GM21825 (cell line): ENCODE measurements at regions not wholly inside any gene's neighbourhood (a gene's known extent, or its start where the extent isn't known, plus 50 kb on each side); places are given as distances from the start of the nearest gene placed in this dataset.
"Not testable (repeated sequence)": the region's sequence is repeated elsewhere in the genome, so short reads cannot be mapped to it uniquely, and the experiment has no call there.

Experiments used
- ATAC-seq: cut with Tn5 transposase; IDR thresholded peaks from one replicate; pipeline ENCODE4 v1.9.1; 2021; ENCODE audit warnings: mild to moderate bottlenecking, moderate library complexity; ENCODE audit not compliant: unreplicated experiment

DNA sequence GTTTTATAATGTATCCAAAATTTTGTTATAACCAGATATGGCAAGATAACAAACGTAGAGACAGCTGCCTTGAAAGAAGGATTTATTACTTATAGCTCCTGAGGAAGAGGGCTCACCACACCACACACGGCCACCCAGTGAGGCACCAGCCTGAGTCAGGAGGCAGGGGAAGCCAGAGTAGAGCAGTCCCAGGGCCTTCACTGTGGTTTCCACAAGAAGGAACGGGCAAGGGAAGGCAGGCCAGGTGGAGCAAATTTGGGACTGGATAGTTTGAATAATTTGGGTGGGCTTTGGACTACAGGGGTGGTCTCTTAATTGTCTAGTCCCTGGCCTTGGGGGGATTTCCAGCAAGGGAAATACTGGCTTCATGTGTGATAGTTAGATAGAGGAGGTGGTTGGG, 72.5 kb downstream of the RRAGC start:
- no peak for ATAC-seq

DNA sequence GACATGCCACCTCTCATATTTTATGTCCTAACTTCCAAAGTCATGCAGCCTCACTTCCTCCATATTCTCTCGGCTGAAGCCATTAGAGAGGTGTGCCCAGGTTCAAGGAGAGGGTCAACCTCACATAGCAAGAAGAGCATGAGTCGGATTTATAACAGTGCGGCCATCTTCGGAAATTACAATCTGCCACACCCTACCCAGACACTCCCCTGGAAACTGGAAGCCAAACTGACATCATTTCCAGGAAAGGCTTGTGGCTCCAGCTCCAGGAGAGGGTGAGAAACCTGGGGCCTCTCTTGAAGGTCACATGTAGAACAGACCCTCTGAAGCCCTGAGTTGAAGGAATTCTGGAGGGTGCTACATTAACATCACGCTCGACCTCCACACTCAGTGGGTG, 73.5 kb downstream of the RRAGC start:
- ATAC-seq = no peak

- no peak for ATAC-seq
These were observed 74.1 kb downstream of the RRAGC start for GRCh38 chr1:38785285-38786039.

DNA sequence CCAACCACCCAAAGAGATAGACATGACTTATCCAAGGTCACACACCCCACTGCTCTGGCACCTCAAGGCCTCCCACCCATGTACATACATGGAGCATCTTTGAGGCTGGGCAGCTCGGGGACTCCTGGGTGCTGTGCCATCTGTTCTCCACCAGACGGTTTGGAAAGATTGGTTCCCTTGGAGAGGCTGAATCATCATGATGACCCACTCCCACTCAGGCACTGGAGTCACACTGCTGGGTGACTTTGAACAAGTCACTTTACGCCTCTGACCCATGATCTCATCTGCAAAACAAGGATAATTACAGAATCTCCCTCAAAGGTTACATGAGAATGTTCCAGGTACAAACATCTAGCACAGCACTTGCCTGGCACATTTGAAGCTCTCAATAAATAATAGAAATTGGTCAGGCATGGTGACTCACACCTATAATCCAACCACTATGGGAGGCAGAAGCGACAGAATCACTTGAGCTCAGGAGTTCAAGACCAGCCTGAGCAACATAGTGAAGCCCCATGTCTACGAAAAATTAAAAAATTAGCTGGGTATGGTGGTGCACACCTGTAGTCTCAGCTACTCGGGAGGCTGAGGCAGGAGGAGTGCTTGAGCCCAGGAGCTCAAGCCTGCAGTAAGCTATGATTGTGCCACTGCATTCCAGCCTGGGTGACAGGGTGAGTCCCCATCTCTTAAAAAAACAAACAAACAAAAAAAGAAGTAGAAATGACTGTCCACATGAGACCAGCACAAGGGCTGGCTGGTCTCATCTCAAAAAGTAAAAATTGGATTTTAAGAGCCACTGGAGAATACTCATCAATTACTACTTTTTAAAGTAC, 74.9 kb downstream of the RRAGC start:
- no peak for ATAC-seq

DNA sequence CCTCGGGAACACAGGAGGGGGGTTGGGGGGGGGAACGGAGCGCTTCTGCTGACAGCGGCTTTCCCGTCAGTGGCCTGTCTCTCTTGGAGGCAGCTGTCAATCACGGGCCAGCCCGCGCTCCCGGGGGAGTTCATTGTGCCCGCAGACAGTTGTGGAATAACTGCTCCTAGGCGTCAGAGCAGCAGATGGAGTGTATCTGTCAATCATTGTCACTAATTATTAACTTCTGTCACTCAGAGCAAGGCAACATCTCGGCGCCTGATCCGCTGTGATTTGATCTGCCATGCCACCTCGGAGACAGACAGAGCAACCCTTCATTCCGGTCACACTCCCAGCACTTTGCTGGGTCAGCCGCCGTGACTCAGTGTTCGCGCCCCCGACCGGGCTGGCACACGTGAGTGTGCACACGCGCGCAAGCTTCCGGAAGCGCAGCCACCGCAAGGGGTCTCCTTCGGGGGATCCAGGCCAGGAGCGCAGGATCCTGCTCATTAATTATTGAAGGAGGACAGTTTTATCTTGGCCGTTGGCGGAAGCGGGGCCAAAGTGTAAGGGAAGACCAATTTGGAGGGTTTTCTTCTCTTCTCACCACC, 75.8 kb downstream of the RRAGC start:
- ATAC-seq = no peak

DNA sequence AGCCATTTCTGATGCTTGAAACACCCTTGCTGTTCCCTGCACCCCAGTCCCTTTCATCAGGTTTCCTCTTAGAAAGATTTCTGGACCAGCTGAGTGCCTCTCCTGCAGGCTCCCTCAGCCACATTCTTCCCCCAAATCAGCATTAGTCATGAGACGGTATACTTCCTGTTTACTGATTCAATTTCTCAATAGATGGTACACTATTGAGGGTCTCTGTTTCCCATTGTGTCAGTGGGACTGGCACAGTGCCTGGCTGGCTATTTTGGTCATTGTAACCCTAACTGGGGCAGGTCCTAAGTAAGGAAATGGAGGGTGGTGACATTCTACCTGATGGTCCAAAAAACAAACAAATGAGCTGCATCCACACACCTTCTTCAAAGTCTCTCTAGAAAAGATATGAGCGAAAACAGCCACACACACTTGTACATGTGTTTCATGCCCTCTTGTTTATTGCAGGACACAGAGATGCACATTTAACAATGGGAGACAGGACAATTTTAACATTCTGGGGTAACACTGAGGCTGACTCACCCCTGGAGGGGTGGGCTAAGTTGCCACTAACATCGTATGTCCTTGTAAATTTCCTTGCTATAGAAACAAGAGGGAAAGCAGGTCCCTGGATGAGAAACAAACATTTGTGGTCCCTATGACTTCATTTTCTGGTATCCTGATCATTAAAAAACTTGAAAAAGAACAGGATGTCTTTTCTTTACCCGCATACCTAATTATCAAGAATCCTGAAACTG, 77.5 kb downstream of the RRAGC start:
- no peak for ATAC-seq

DNA sequence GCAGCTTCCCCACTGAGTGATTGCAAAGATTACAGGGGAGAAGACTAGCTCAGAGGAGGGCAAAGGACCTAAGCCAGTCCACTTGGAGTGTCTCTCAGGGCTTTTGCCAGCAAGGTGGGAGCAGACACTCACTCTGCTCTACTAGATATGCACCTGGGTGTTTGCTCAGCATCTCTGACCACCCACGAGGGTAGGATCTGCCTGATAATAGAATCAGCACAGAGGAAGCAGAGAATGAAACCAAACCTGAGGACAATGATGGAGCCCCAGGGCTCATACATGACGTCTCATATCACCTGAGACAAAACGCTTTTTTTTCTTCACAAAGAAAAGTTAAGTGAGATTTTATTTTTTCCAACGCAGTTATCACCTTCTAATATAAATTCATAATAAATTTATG, 79.4 kb downstream of the RRAGC start:
- no peak for ATAC-seq

- ATAC-seq = no peak
These were observed 80.1 kb downstream of the RRAGC start for GRCh38 chr1:38779491-38779890.

DNA sequence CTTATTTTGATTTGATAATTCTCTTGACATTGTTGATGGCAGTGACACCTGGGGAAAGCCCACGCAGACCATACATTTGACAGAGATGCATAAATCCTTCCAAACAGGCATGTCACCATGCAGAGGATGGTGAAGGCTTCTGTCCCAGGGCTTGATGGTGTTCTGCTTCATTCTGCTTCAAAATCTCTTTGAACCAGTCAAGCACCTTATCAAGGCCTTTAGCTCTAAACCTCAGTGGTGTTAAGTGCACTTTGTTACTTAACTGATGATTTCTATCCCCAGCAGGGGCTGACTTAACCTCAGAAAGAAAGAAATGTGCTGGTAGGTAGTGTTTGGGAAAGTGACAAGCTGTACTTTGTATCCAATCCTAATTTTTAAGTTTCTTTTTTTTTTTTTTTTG, 81.1 kb downstream of the RRAGC start:
- ATAC-seq = no peak

- no peak for ATAC-seq
These were observed 81.5 kb downstream of the RRAGC start for GRCh38 chr1:38778051-38778450.

DNA sequence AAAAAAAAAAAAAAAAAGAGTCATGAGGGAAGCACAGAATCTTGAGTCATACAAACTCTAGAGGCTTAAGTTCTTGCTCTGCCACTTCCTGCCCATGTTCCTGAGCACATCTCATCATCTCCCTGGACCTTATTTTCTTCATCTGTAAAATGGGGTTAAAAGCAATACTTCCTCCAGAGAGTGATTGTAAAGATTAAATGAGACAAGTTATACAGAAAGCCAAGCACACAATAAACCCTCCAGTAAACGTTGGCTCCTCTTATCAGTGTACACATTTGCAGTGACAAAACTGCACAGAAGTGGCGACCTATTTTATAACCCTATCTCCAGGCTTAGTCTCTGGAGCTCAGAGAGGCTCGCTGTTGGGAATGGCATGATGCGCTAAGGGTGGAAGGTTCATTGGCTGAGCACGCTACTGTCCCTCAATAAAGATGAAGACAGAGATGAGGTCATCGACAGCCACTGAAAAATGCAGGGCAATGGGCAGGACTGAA, 82.1 kb downstream of the RRAGC start:
- ATAC-seq = no peak

DNA sequence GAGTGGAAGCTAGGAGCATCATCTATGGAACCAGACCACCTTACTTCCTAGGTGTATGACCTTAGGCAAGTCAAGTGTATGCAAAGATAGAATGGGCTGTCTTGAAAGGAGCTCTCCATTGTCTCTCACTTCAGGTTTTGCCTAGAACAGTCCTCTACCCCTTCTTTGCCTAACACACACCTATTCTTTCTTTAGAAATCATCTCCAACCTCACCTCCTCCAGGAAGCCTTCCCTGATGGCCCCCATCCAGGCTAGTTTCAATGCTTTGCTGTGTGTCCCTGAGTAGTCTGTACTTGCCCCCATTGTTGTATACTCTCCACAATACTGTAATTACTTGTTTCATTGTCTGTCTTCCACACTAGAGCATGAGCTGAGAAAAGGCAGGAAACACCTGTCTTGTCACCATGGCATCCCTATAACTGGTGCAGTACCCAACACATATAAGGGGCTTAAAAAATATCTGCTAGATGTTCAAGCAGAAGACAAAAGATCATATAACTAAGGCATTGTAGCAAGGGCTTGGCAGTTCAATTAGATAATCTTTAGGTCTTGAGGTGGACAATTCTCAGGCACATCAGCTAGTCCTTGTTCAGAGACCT, 83.0 kb downstream of the RRAGC start:
- no peak for ATAC-seq

DNA sequence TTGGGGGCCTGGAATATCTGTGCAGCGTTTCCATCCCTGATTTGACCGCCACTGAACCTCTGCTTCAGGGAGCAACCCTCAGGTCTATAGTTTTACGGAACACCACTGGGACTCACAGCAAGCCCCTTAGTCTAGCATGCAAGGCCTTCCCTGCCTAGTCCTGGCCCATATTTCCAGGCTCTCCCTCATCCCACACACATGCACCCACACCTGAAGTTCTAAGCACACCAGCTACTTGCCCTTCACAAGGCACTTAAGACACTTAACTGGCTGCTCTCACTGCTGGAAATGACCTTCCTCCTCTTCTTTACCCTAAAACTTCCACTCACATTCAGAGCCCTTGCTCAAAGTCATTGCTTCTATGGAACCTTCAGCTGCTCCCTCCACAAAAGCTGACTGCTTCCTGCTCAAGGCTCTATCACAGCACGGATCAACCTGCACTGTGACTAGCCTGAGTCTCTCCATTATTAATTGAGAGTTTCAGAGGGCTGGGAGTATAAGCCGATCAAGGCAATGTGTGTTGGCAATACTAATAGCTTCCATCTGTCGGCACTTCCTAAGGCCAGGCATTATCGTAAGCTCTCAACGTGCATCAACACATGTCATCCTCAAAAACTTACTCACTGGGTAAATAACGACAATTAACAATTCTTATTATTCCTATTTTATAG, 84.3 kb downstream of the RRAGC start:
- ATAC-seq = no peak

- ATAC-seq = no peak
These were observed 86.1 kb downstream of the RRAGC start for GRCh38 chr1:38773483-38773882.

GRCh38 chr1:38772953-38773352, 86.6 kb downstream of the RRAGC start:
- ATAC-seq = no peak

DNA sequence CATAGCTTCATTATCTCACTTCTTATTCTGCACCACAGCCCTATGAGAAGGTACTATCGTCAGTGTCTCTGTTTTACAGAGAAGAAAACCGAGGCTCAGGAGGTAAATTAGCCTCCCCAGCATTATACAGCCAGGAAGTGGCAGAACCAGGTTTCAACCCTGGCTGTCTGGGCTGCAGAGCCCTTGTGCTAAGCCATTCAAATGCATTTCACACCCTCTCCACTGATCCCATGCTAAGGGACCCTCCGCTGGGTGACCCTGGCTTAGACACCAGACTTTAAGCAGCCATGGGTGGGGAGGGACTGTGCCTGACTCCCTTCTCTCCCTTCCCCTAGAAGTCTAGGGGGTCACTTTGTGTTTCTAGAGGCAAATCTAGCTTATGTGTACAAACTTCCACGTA, 87.5 kb downstream of the RRAGC start:
- ATAC-seq = no peak

GRCh38 chr1:38770516-38771173, 88.9 kb downstream of the RRAGC start:
- ATAC-seq = not testable (repeated sequence)

GRCh38 chr1:38766125-38766524, 93.4 kb downstream of the RRAGC start:
- no peak for ATAC-seq

DNA sequence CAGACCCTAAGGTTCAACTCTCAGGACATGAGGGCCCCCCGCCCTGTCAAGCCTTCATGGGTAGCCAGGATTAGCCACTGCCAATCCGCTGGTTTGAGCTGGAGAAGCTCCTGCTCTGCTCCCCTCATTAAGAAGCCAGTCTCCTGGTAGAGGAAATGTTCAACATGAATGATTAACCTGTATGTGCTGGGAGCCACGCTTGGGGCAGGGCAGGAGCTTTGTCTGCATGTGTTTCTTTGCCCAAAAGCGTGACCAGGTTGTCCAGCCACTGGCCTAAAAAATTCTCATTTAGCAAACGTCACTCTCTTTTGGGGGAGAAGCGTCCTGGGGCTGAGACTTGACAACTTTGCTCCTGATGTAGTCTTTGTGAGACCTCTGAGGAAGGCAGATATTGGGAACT, 96.5 kb downstream of the RRAGC start:
- no peak for ATAC-seq

DNA sequence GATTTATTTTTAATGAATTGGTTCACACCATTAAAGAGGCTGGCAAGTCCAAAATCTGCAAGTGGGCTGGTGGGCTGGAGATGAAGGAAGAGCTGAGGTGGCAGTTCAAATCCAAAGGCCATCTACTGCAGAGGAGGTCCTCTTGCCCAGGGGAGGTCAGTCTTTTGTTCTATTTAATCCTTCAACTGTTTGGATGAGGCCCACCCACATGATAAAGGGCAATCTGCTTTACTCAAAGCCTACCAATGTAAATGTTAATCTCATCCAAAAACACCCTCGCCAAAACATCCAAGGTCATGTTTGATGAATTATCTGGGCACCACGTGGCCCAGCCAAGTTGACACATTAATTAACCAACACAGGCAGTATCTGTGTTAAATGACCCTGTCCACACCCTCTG, 99.0 kb downstream of the RRAGC start:
- ATAC-seq = no peak
